SK-N-SH treated with all-trans-retinoic acid at 6 μM for 48 hours (cell line): ENCODE measurements at regions not wholly inside any gene's neighbourhood (a gene's known extent, or its start where the extent isn't known, plus 50 kb on each side); places are given as distances from the start of the nearest gene placed in this dataset.

Experiments
- CSDC2 ChIP-seq: fragments of 250-450 bp; sonication (Bioruptor Pico); IDR thresholded peaks from 2 replicates; pipeline ENCODE4 v1.5.0; 2020; ENCODE audit warnings: mild to moderate bottlenecking, moderate library complexity
- RARB ChIP-seq: fragments of 250-450 bp; sonication (Bioruptor Pico); IDR thresholded peaks from 2 replicates; pipeline ENCODE4 v1.8.0; 2021; ENCODE audit warnings: mild to moderate bottlenecking, moderate library complexity

DNA sequence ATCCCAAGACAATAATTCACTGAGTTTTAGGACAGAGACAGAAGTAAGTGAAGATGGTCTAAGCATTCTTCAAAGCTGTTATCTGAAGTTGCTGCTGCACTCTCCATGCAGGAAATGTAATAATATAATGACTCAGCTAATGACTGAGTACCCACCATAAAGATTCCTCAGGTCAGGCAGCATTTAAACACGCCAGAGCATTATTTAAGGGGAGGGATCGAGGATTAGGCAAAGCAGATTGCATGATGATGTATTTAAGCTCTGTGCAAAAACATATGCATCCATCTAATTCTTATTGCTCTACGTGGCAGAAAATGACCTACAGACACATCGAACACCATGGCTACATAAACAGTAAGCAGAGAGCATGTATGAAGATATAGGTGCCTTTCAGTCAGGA is 216.4 kb downstream of the UNC5CL start:
- TF ChIP-seq CSDC2 (CRISPR knock-in tag) = no peak
- no peak for TF ChIP-seq RARB (CRISPR knock-in tag)
